ENCODE measurements at regions not wholly inside any gene's neighbourhood (a gene's known extent, or its start where the extent isn't known, plus 50 kb on each side); places are given as distances from the start of the nearest gene placed in this dataset.
"Not testable (repeated sequence)": the region's sequence is repeated elsewhere in the genome, so short reads cannot be mapped to it uniquely, and the experiment has no call there.

GRCh38 chr1:229173491-229174476 is 97.1 kb upstream of the RAB4A start:
- TF ChIP-seq CTCF, POLR2A (IDR thresholded peaks at IDR 0.05): not testable (repeated sequence)
